GM21717 (cell line): ENCODE measurements at regions not wholly inside any gene's neighbourhood (a gene's known extent, or its start where the extent isn't known, plus 50 kb on each side); places are given as distances from the start of the nearest gene placed in this dataset.

Source experiments
- ATAC-seq: cut with Tn5 transposase; IDR thresholded peaks from one replicate; pipeline ENCODE4 v1.9.1; 2021; ENCODE audit warnings: mild to moderate bottlenecking, moderate library complexity; ENCODE audit not compliant: unreplicated experiment

- ATAC-seq = no peak
Measured at GRCh38 chr2:129247751-129248150, 731.7 kb upstream of the RAB6C start.

DNA sequence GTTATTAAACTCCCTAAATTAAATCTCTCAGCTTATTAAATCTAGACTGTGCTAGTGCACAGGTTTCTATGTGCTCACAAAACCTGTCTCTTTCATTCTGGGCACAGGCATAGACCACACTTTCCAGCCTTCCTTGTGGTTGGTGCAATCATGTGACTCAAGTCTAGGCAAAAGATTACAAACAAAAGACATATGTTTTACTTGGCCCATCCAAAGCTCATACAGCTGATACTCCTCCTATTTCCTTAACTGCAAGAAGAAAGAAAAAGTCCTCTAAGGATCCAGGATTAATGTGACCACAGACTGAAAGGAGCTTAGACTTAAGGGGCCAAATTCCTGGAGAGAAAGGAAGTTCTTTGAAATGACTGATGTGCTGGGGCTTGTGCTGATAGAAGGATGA is 731.3 kb upstream of the RAB6C start:
- ATAC-seq = no peak

DNA sequence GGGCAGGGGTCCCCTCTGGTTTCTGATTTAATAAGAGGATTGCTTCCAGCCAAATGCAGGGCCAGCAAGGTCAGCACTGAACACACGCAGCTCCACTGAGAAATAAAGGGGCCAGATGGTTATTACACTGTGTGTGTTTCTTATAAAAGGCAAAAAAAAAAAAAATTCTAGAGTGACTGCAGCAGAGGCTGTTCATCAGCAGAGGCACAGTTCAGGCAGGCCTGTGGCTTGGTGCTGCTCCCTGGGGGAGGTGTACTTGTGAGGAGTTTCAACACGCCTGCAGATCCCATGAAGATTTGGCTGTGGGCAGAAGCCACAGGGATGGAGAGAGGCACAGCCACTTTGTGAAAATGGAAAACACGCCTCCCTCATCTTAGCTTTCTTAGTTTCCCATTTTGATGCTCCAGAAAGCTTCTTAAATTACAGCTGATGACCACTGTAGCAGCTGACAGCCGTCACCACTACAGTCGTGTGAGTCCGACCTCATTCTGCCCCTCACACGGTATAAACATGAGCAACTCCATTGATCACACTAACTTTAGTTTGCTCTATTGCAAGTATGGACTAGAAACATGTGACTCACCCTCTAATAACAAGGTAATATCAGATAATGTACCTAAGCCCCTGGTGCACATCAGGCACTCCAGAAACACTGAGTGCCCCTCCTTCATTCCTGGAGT is 726.5 kb upstream of the RAB6C start:
- ATAC-seq = no peak

DNA sequence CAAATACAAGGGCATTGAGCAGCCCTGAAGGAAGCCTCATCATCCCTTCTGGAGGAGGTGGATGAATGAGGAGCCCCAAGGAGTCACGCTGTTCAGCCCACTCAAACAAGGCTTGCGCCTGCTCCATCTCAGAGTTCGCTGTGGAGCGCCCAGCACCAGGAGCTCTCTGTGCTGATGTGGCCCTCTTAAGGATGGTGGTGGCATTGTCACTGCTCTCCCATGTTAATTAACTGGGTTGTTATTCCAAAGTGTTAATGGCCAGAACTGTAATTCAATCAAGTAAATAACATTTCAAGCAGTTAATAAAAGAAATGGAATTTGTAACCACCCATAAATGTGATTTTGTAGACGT is 726.0 kb upstream of the RAB6C start:
- no peak for ATAC-seq

GRCh38 chr2:129254718-129255117 is 724.7 kb upstream of the RAB6C start:
- no peak for ATAC-seq

DNA sequence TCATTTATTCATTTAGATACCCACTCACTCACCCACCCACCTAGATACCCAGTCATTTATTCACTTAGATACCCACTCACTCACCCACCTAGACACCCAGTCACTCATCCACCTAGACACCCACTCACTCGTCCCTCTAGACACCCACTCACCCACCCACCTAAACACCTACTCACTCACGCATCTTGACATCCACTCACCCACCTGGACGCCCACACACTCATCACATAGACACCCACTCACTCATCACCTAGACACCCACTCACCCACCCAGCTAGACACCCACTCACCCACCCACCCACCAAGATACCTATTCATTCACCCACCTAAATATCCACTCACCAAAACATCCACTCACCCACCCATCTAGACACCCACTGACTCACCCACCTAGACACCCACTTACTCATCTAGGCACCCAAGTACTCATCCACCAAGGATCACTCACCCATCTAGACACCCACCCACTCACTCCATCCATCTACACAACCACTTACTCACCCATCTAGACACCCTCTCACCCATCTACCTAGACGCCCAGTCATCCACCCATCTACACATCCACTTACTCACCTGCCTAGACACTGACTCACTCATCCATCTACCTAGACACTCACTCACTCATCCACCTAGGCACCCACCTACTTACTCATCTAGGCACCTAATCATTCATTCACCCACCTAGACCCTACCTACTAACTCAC is 723.7 kb upstream of the RAB6C start:
- ATAC-seq = no peak

DNA sequence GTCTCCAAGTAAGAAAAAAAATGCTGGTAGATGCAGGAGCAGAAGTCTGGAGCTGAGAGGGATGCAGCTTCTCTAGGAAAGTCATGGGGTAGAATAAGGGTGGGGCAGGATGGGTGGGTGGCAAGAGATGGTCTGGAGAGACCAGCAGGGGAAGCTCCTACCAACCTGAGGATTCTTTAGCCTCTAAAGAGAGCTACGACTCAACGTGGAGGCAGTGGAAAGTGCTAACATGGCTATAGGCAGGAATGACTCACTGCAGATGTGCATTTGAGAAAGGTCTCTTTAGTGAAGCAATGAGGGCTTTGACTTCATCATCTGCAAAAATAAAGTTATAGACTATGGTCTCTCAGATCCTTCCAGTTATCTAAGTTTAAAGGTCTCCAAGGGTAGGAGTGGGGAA is 722.8 kb upstream of the RAB6C start:
- no peak for ATAC-seq

- no peak for ATAC-seq
Measured at GRCh38 chr2:129262934-129263333, 716.5 kb upstream of the RAB6C start.

DNA sequence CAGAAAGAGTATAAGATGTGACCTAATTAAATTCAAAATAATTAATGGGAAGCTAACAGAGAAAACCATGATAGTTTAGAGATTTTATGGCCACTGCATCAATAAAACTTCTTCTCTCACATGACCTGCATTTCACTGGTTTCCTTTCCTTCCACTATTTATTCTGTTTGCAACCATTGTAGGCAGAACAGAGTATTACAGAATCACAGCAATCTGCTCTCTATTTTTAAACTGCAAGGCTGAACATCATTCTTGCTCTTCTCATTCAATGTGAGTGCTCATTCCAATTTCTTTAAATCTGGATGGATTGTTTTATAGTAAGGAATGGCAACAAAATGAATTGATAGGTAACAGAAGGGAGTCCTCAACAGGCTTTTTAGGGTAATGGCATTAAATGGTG is 715.5 kb upstream of the RAB6C start:
- ATAC-seq = no peak

DNA sequence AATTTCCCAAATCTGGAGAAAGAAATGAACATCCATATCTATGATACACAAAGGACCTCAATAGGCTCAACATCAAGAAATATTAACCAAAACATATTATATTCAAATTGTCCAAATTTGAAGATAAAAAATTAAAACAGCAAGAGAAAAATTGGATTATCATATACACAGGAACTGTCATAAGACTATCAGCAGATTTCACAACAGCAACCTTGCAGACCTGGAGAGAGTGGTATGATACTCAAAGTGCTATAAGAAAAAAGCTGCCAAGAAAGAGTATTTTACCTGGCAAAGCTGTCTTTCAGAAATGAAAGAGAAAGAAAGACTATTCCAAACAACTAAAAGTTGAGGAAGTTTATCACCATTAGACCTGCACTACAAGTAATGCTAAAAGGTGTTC is 711.9 kb upstream of the RAB6C start:
- ATAC-seq = no peak

GRCh38 chr2:129273266-129274037 is 706.0 kb upstream of the RAB6C start:
- no peak for ATAC-seq

DNA sequence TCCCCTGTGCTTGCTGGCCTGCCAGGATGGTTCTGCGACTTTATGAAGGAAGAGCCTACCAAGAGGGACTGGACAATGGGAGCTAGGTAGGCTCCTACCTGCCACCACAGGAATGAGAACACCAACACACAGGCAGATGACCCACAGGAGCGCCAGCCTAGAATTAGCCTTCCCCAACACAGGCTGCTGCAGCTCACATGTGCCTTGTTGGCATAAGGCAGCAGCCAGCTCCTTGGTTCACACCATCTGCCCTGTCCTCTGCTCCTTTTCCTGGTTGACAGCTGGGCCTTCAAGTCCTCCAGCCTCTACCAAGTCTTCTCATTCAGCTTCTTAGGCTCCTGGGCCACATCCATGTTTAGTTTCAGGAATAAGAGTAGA is 705.4 kb upstream of the RAB6C start:
- no peak for ATAC-seq

- ATAC-seq = no peak
Measured at GRCh38 chr2:129274918-129275317, 704.5 kb upstream of the RAB6C start.

- no peak for ATAC-seq
Measured at GRCh38 chr2:129275706-129276105, 703.8 kb upstream of the RAB6C start.

DNA sequence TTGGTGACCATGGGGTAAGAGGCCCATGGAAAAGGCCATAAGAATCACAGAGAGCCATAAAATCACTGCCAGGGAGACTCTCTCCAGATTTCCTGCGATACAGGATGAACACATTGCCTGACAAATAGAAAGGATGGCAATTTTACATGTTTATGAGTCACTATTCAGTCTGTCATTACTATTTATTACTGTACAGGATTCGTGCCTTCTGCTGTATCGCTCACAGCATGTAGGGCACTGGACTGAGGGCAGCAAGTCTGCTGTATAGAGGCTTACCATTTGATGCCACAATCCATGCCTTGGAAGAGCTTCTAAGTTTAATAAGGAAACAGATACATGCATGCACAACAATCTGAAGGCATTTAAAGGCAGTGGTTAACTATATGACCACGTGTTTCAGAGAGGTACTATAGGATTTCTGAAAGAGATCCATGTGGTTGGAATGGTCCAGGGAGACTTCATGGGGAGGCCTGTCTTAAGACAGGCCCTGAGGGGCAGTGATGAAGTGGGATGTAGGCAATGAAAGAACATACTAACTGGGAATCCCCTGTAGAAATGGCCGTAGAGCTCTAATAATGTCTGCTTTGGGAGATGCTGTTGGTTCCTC is 702.4 kb upstream of the RAB6C start:
- no peak for ATAC-seq

GRCh38 chr2:129277585-129277981 is 701.9 kb upstream of the RAB6C start:
- ATAC-seq = no peak

DNA sequence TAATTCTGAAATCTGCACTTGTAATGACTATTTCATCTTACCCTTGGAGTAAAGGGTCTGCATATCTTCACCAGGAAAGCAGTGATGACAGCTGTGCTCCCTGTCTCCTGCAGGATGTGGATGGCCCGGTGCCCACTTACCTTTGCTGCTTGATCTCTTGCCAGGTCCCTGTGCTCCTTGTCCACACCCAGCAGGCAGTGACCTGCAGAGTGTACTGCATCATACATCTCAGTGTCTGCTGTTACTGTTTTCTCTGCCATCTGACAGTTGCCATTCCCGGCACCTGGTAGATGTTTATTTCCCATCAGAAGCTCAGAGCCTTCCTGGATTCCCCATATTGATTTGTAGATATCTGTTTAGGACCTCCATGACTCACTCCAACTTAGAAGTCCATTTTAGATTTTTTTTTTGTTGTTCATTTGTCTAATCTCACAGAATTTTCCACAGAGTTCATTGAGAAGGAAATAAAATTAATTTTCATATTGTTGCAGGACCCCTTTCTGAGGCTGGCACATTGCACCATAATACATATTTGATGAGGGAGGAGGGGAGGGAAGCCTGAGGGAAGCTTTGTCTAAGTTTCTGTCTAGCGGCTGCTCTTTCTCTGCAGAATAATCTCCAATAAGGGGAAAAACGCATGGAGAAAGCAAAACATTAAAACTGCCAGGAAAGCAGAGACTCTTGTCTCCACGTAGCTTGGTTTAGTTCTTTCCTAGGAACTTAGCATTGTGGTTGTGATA is 697.5 kb upstream of the RAB6C start:
- no peak for ATAC-seq

- no peak for ATAC-seq
Measured at GRCh38 chr2:129285012-129285411, 694.5 kb upstream of the RAB6C start.

- ATAC-seq = no peak
Measured at GRCh38 chr2:129293326-129293725, 686.1 kb upstream of the RAB6C start.

GRCh38 chr2:129296396-129296795 is 683.1 kb upstream of the RAB6C start:
- ATAC-seq = no peak

DNA sequence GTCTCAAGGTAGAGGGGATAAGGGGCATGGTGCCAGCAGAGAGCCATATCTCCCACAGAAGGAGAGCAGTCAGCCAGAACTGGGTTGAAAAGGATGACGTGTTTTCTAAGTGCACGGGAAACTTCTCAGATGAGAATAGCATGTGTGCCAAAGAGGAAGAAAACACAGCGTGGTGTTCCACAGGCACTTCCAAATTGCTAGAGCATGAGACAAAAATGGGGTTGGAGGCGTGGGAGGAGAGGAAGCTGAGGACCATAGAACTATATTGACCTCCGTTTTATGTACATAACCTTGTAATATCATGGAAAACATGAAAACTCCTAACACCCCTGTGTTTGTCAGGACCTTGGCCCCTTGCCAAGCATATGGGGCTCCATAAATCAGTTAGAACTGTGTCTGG is 682.7 kb upstream of the RAB6C start:
- no peak for ATAC-seq
